CD14-positive monocyte (primary cell): ENCODE measurements at regions not wholly inside any gene's neighbourhood (a gene's known extent, or its start where the extent isn't known, plus 50 kb on each side); places are given as distances from the start of the nearest gene placed in this dataset.
"Not testable (repeated sequence)": the region's sequence is repeated elsewhere in the genome, so short reads cannot be mapped to it uniquely, and the experiment has no call there.

Experiments
- DNase-seq, 3 donors: peaks; one replicate each; pipeline ENCODE4 v3.0.0-alpha.2; 2011 to 2022
- H2AFZ ChIP-seq: 2 replicates; pipeline ENCODE4 v1.6.0; 2012; ENCODE audit warnings: mild to moderate bottlenecking, low read depth, low read length, inconsistent platforms; ENCODE audit not compliant: insufficient read depth, poor library complexity, severe bottlenecking
- H3K27ac ChIP-seq, 2 donors: 1 replicate in 1 of 2; 2 replicates in 1 of 2; pipeline ENCODE4 v1.5.1; 2012 to 2013; ENCODE audit warnings: low read length in 2 of 2, control low read depth in 1 of 2, inconsistent platforms in 1 of 2, low read depth in 1 of 2, mild to moderate bottlenecking in 1 of 2
- H3K27me3 ChIP-seq, 2 donors: one replicate each; pipeline versions ENCODE4 v1.6.0 to v1.6.1; 2011 to 2013; ENCODE audit warnings: low read length in 2 of 2; ENCODE audit not compliant: control insufficient read depth in 2 of 2, insufficient read depth in 2 of 2
- H3K36me3 ChIP-seq, 2 donors: replicated peaks in 1 of 2; 1 replicate in 1 of 2; 2 replicates in 1 of 2; pipeline versions ENCODE4 v1.5.1 to v1.6.1; 2012 to 2013; ENCODE audit warnings: low read length in 2 of 2, control low read depth in 1 of 2, inconsistent platforms in 1 of 2, mild to moderate bottlenecking in 1 of 2; ENCODE audit not compliant: insufficient read depth in 2 of 2, control insufficient read depth in 1 of 2
- H3K4me1 ChIP-seq, 2 donors: 1 replicate in 1 of 2; 2 replicates in 1 of 2; pipeline versions ENCODE4 v1.5.1 to v1.6.1; 2012 to 2013; ENCODE audit warnings: low read length in 2 of 2, control low read depth in 1 of 2, inconsistent platforms in 1 of 2, mild to moderate bottlenecking in 1 of 2, moderate library complexity in 1 of 2; ENCODE audit not compliant: insufficient read depth in 2 of 2, control insufficient read depth in 1 of 2
- H3K4me2 ChIP-seq: replicated peaks from 2 replicates; pipeline ENCODE3; 2012; ENCODE audit warnings: low read length, moderate library complexity, mild to moderate bottlenecking; ENCODE audit not compliant: poor library complexity, severe bottlenecking; ENCODE audit errors: extremely low read depth
- H3K4me3 ChIP-seq, 3 experiments: fragments of 200-600 bp in 1 of 3; sonication (generic) in 1 of 3; replicated peaks in 1 of 3; 1 replicate in 2 of 3; 2 replicates in 1 of 3; pipeline ENCODE4 v1.5.1; 2011 to 2013; ENCODE audit warnings: low read length in 3 of 3, mild to moderate bottlenecking in 3 of 3, control low read depth in 2 of 3, low read depth in 2 of 3, inconsistent platforms in 1 of 3, moderate library complexity in 1 of 3
- H3K79me2 ChIP-seq: 2 replicates; pipeline ENCODE4 v1.6.0; 2012; ENCODE audit warnings: mild to moderate bottlenecking, control low read depth, inconsistent platforms, low read length, moderate library complexity; ENCODE audit not compliant: insufficient read depth
- H3K9ac ChIP-seq: 2 replicates; pipeline ENCODE4 v1.6.0; 2017; ENCODE audit warnings: low read length, mild to moderate bottlenecking; ENCODE audit not compliant: insufficient read depth, poor library complexity, severe bottlenecking
- H3K9me3 ChIP-seq, 2 donors: replicated peaks in 1 of 2; 1 replicate in 1 of 2; 2 replicates in 1 of 2; pipeline versions ENCODE4 v1.5.1 to v1.6.1; 2012 to 2013; ENCODE audit warnings: low read length in 2 of 2, control low read depth in 1 of 2; ENCODE audit not compliant: control insufficient read depth in 1 of 2, insufficient read depth in 1 of 2
- H4K20me1 ChIP-seq: 2 replicates; pipeline ENCODE4 v1.6.0; 2012; ENCODE audit warnings: mild to moderate bottlenecking, low read length, control low read depth, moderate library complexity; ENCODE audit not compliant: insufficient read depth
- H3K27ac Mint-ChIP-seq, 7 donors: one replicate each; pipeline ENCODE4 v1.8.0; 2020; ENCODE audit warnings: mild to moderate bottlenecking in 7 of 7, mixed read lengths in 7 of 7, moderate library complexity in 6 of 7, inconsistent platforms in 2 of 7
- H3K27me3 Mint-ChIP-seq, 3 donors: one replicate each; pipeline ENCODE4 v1.8.0; 2021 to 2022; ENCODE audit warnings: low read depth in 3 of 3, mild to moderate bottlenecking in 3 of 3, mixed read lengths in 3 of 3, moderate library complexity in 3 of 3, inconsistent platforms in 1 of 3
- H3K36me3 Mint-ChIP-seq, 2 donors: one replicate each; pipeline ENCODE4 v1.8.0; 2020; ENCODE audit warnings: mixed read lengths in 2 of 2, inconsistent platforms in 1 of 2, mild to moderate bottlenecking in 1 of 2
- H3K4me1 Mint-ChIP-seq: one replicate; pipeline ENCODE4 v1.8.0; 2020; ENCODE audit warnings: mild to moderate bottlenecking, mixed read lengths
- H3K4me3 Mint-ChIP-seq, 2 donors: one replicate each; pipeline ENCODE4 v1.8.0; 2020; ENCODE audit warnings: mild to moderate bottlenecking in 2 of 2, mixed read lengths in 2 of 2, moderate library complexity in 1 of 2
- H3K9me3 Mint-ChIP-seq, 7 donors: one replicate each; pipeline ENCODE4 v1.8.0; 2020 to 2022; ENCODE audit warnings: mixed read lengths in 7 of 7, mild to moderate bottlenecking in 6 of 7, moderate library complexity in 6 of 7, inconsistent platforms in 2 of 7
- WGBS: methylation state at CpG from one replicate; pipeline ENCODE4 v1.1.5; 2013; ENCODE audit warnings: missing lambda C conversion rate; ENCODE audit not compliant: insufficient coverage; 5-methylcytosine and 5-hydroxymethylcytosine counted together
- intact Hi-C, 2 donors: fragments of 100-400 bp; cut with micrococcal nuclease; formaldehyde crosslinking; loops; one replicate each; pipeline versions ENCODE4 v1.15.0 to v1.15.1; 2023
- TF ChIP-seq, protein P1 (sequence below): fragments of 200-600 bp; IDR thresholded peaks from one replicate; pipeline ENCODE4 v1.8.0; 2022; ENCODE audit warnings: antibody characterized with exemption, mild to moderate bottlenecking

DNA sequence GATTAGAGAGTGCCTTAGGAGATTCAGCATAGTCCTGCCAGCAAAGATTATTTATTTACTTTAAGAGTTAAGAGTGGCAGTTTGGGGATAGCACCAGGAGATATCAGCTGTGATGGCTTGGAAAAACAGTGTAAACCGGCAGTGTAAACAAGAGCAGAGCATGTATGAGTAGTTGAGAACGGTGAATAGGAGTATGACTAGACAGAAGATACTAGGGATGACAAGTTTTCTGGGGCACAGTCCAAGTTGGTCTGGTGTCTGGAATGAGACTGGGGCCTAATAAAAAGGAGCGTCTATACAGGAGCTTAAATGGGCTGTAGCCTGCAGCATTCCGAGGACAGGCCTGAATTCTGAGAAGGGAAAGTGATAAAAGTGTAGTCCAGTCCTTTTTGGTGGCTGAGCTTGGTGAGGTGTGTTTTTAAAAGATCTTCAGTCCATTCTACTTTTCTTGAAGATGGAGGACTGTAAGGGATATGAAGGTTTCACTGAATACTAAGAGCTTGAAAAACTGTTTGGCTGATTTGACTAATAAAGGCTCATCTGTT, 117.8 kb downstream of the TLR5 start:
- 100% methylated on average over 1 of the region's 4 CpGs for WGBS
- H3K9ac ChIP-seq, H3K36me3 Mint-ChIP-seq, H4K20me1 ChIP-seq, intact Hi-C loops, H3K27me3 ChIP-seq, H2AFZ ChIP-seq, H3K4me2 ChIP-seq, H3K4me3 Mint-ChIP-seq, H3K27ac Mint-ChIP-seq, H3K9me3 Mint-ChIP-seq, H3K4me1 Mint-ChIP-seq, H3K4me3 ChIP-seq, H3K4me1 ChIP-seq, H3K27me3 Mint-ChIP-seq, DNase-seq, H3K9me3 ChIP-seq, H3K36me3 ChIP-seq, H3K79me2 ChIP-seq, H3K27ac ChIP-seq: not testable (repeated sequence)

DNA sequence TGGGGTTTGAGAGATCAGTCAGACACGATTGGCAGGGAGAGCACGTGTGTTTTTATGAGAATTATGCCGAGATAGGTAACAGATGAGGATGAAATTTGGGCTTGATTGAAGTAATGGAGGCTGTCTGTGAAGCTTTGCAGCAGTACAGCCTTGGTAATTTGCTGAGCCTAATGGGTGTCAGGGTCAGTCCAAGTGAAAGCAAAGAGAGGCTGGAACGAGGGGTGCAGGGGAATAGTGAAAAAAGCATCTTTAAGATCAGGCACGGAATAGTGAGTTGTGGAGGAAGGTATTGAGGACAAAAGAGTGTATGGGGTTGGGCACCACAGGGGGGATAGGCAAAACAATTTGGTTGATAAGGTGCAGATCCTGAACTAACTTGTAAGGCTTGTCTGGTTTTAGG, 116.4 kb downstream of the TLR5 start:
- peak overlapping the region in 1 of 2 donors; percentile 9 for H3K4me3 Mint-ChIP-seq

DNA sequence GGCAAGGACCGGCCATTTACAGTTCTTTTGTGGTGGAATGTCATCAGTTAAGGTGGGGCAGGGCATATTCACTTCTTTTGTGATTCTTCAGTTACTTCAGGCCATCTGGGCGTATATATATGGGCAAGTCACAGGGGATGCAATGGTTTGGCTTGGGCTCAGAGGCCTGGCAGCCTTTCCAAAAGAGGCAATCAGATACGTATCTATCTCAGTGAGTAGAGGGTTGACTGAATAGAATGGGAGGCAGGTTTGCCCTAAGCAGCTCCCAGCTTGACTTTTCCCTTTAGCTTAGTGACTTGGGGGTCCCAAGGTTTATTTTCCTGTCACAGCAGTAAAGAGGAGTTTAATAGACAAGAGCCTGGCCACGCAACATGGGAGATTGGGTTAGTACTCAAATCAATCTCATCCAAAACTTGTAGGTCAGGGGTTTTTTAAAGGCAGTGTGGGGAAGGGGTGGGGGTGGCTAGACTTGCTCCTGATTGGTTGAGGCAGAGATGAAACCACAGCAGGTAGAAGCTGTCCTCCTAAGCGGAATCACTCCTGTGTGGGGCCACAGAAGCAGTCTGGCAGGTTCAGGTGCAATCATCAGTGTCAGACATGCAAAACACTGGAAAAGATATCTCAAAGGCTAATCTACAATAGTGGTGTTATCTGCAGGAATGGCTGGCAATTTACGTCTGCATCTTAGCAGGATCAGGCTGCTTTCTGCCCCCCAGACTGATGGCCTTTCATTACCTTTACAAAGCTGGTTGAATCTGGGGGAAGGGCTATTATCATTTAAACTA, 112.9 kb downstream of the TLR5 start:
- Histone ChIP-seq H3K4me3 (no peak overlapping the region), H3K4me2 (no peak overlapping the region), H3K27me3 (no peaks in the 10 kb centered on the region), H3K79me2 (no peaks in the 10 kb centered on the region), H3K9ac (no peak overlapping the region), H3K9me3 (no peaks in the 10 kb centered on the region), H3K27ac (no peak overlapping the region), H3K36me3 (no peaks in the 10 kb centered on the region), H4K20me1 (no peaks in the 10 kb centered on the region), H3K4me1 (no peaks in the 10 kb centered on the region), H2AFZ (no peak overlapping the region)
- Mint-ChIP-seq H3K36me3 (no peaks in the 10 kb centered on the region), H3K9me3 (no peaks in the 10 kb centered on the region), H3K4me1 (peaks cover 4% of the 10 kb centered on the region), H3K27me3 (peaks cover 0 to 3% (median 0%) of the 10 kb centered on the region in 3 donors), H3K27ac (no peak overlapping the region), H3K4me3 (no peak overlapping the region)
- intact Hi-C loops: no loop called here
- no peak for DNase-seq
- WGBS: 100% methylated on average over 2 of the region's 6 CpGs
- TF ChIP-seq, protein P1, sequence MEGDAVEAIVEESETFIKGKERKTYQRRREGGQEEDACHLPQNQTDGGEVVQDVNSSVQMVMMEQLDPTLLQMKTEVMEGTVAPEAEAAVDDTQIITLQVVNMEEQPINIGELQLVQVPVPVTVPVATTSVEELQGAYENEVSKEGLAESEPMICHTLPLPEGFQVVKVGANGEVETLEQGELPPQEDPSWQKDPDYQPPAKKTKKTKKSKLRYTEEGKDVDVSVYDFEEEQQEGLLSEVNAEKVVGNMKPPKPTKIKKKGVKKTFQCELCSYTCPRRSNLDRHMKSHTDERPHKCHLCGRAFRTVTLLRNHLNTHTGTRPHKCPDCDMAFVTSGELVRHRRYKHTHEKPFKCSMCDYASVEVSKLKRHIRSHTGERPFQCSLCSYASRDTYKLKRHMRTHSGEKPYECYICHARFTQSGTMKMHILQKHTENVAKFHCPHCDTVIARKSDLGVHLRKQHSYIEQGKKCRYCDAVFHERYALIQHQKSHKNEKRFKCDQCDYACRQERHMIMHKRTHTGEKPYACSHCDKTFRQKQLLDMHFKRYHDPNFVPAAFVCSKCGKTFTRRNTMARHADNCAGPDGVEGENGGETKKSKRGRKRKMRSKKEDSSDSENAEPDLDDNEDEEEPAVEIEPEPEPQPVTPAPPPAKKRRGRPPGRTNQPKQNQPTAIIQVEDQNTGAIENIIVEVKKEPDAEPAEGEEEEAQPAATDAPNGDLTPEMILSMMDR: no peak

More for the DNA sequence above, 116.4 kb downstream of the TLR5 start:
- H3K27me3 ChIP-seq, H3K9ac ChIP-seq, H2AFZ ChIP-seq, H3K36me3 Mint-ChIP-seq, H3K4me3 ChIP-seq, H3K27ac ChIP-seq, H3K79me2 ChIP-seq, H3K4me1 ChIP-seq, DNase-seq, H3K27me3 Mint-ChIP-seq, H4K20me1 ChIP-seq, H3K9me3 Mint-ChIP-seq, H3K4me2 ChIP-seq, H3K4me1 Mint-ChIP-seq, intact Hi-C loops, H3K9me3 ChIP-seq, H3K36me3 ChIP-seq: not testable (repeated sequence)
- peak overlapping the region in 1 of 7 donors; percentile 38 for H3K27ac Mint-ChIP-seq
- 80% methylated on average over 4 of the region's 5 CpGs for WGBS
